ENCODE measurements at regions not wholly inside any gene's neighbourhood (a gene's known extent, or its start where the extent isn't known, plus 50 kb on each side); places are given as distances from the start of the nearest gene placed in this dataset.

DNA sequence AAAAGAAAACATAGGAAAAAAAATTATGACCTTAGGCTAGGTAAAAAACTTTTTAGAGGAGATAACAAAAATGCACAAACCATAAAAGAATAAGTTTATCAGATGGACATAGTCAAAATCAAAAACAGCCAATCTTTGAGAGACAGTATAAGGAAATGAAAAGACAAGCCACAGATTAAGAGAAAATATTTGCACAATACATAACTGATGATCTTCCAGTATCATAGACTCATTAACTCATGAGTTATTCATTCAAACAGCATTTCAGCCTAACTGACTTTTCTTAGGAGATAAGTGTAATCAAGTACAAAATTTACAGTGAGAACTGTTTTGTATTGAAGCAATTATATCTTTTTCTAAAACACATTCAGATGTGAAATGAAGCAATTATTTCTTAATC, 183.8 kb downstream of the FBXO8 start:
- H4K20me1 ChIP-seq (ENCODE audit: control insufficient read depth, insufficient read depth, insufficient read length) = no peaks in the 10 kb centered on the region
- no peaks in the 10 kb centered on the region for H3K4me1 ChIP-seq (ENCODE audit: insufficient read depth, low read length)
- no peaks in the 10 kb centered on the region for H3K79me1 ChIP-seq (ENCODE audit: insufficient read depth, low read depth, low read length, poor library complexity, severe bottlenecking)
- H3T11ph ChIP-seq (ENCODE audit: low read length) = no peak overlapping the region
- Mint-ChIP-seq H3K9me3 (no peaks in the 10 kb centered on the region; a peak in 1 of 5 replicates), H3K4me1 (no peaks in the 10 kb centered on the region), H3K27ac (no peak overlapping the region), H3K4me3 (no peak overlapping the region), H3K36me3 (ENCODE audit: insufficient read depth in 1 of 3, low read depth in 3 of 3) (no peaks in the 10 kb centered on the region), H3K27me3 (ENCODE audit: low read depth) (no peaks in the 10 kb centered on the region; the same call in 1 of the 2 replicates)
- no peak overlapping the region for H4K8ac ChIP-seq (replicated peaks; ENCODE audit: insufficient read length, low read depth, low read length)
- H3K79me2 ChIP-seq (ENCODE audit: insufficient read depth, low read length) = no peaks in the 10 kb centered on the region
- no peak overlapping the region for H4K91ac ChIP-seq (ENCODE audit: insufficient read length, low read depth, low read length)
- no peaks in the 10 kb centered on the region for H3K9me3 ChIP-seq (ENCODE audit: control insufficient read depth, low read depth, low read length)
- H3K18ac ChIP-seq (ENCODE audit: insufficient read length, low read depth, low read length) = no peak overlapping the region
- no peak overlapping the region for H2BK15ac ChIP-seq (ENCODE audit: low read depth, low read length)
- no peak overlapping the region for H3K9ac ChIP-seq (ENCODE audit: extremely low read depth, insufficient read length, low read length)
- no peak overlapping the region for H3K56ac ChIP-seq (ENCODE audit: insufficient read length, low read depth, low read length)
- no peak overlapping the region for H2AFZ ChIP-seq (ENCODE audit: low read length)
- H3K23me2 ChIP-seq (ENCODE audit: insufficient read length, low read depth, low read length, poor library complexity, severe bottlenecking) = no peaks in the 10 kb centered on the region
- no peak overlapping the region for H3K27ac ChIP-seq (ENCODE audit: insufficient read length, low read depth, low read length)
- H3K14ac ChIP-seq (ENCODE audit: insufficient read depth, low read length) = no peak overlapping the region
- H3K4me2 ChIP-seq (ENCODE audit: insufficient read depth, insufficient read length, low read length) = no peak overlapping the region
- no peak overlapping the region for H2BK20ac ChIP-seq (ENCODE audit: low read depth, low read length, poor library complexity, severe bottlenecking)
- H2BK12ac ChIP-seq (ENCODE audit: insufficient read length, low read depth, low read length) = no peak overlapping the region
- TF ChIP-seq, protein P1, sequence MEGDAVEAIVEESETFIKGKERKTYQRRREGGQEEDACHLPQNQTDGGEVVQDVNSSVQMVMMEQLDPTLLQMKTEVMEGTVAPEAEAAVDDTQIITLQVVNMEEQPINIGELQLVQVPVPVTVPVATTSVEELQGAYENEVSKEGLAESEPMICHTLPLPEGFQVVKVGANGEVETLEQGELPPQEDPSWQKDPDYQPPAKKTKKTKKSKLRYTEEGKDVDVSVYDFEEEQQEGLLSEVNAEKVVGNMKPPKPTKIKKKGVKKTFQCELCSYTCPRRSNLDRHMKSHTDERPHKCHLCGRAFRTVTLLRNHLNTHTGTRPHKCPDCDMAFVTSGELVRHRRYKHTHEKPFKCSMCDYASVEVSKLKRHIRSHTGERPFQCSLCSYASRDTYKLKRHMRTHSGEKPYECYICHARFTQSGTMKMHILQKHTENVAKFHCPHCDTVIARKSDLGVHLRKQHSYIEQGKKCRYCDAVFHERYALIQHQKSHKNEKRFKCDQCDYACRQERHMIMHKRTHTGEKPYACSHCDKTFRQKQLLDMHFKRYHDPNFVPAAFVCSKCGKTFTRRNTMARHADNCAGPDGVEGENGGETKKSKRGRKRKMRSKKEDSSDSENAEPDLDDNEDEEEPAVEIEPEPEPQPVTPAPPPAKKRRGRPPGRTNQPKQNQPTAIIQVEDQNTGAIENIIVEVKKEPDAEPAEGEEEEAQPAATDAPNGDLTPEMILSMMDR (conservative IDR thresholded peaks at IDR 0.05) = no peak
- no peaks in the 10 kb centered on the region for H3K27me3 ChIP-seq (ENCODE audit: insufficient read depth, low read length)
- no peak overlapping the region for H2BK120ac ChIP-seq (ENCODE audit: low read depth, low read length, poor library complexity, severe bottlenecking)
- no peak overlapping the region for H3K23ac ChIP-seq (ENCODE audit: insufficient read length, low read depth, low read length)
- H4K5ac ChIP-seq (ENCODE audit: insufficient read length, low read depth, low read length) = no peak overlapping the region
- no peak overlapping the region for H3K4ac ChIP-seq (ENCODE audit: low read depth, low read length)
- no peak overlapping the region for H2AK5ac ChIP-seq (ENCODE audit: insufficient read length, low read length)
- no peak for DNase-seq
- H2BK5ac ChIP-seq (ENCODE audit: insufficient read length, low read length) = no peak overlapping the region
